ENCODE measurements at regions not wholly inside any gene's neighbourhood (a gene's known extent, or its start where the extent isn't known, plus 50 kb on each side); places are given as distances from the start of the nearest gene placed in this dataset.

DNA sequence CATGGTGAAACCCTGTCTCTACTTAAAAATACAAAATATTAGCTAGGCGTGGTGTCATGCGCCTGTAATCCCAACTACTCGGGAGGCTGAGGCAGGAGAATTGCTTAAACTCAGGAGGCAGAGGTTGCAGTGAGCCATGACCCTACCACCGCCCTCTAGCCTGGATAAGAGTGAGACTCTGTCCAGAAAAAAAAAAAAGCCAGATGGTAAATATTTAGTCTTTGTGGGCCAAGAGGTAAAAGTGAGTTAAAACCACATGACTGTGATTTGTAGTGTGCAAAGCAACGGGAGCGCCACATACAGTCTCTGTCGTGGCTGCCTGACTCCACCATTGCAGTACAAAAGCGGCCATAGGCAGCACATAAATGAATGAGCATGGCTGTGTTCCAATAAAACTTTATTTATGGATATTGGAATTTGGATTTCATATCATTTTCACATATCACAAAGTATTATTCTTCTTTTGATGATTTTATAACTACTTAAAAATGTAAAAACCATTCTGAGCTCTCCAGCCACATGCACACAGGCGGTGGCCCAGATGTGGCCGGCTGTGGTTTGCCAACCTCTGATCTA is 51.8 kb upstream of the CASZ1 start:
- no peak for DNase-seq

DNA sequence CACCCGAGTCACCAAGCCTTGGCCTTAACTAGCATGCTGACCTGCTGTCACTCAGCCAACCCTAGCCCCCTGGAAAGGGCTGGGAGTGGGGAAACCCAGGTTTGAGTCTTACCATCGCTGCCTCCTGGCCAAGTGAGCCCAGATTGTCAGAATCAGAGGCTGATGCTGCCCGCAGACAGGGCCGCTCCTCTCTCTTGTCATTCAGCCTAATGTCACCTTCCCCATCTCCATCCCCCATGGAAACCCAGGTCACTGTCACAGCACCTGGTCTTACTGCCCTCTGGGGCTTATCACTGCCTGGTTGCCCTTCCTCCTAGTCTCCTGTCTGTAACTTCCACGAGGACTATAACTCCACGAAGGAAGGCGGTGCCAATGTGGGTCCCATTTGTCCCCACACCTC is 53.6 kb upstream of the CASZ1 start:
- DNase-seq, result no peak

DNA sequence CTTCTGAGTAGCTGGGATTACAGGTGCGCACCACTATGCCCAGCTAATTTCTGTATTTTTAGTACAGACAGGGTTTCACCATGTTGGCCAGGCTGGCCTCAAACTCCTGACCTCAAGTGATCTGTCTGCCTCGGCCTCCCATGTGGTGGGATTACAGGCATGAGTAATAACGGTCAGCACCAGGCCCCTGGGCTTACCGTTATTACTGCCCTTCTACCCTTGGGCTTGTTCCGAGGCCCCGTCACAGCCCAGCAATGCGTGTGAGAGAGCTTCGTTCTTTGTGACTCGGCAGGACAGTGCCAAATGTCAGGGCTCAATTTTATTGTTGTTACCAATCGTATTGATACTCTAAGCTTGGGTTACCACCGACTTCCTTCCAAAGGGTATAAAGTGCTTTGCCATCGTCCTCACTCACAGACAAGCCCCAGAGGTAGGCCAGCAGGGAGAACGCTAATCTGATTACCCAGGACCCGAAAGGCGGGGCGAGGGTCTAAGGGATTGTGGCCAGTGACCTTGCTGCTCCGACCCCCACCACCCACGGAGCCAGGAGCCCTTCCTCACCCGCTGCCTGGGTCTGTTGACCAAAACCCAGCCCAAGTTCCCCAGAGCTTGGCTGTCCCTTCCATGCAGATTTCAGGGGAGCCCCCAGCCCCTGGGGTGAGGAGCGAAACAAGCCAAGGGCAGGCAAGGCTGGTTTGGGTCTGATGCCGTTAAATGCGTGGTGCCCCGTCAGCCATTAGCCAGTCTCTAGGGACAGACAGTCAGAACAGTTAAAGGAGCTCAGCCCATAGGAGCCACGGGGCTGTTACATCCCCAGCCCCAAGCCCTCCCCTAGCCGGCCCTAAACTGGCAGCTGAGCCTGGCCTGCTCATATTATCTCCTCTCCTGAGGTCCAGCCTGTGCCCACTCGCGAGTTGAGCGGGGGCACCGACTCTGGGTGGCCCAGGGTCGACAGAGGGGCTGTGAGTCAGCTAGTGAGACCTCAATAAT is 54.9 kb upstream of the CASZ1 start:
- no peak for DNase-seq

DNA sequence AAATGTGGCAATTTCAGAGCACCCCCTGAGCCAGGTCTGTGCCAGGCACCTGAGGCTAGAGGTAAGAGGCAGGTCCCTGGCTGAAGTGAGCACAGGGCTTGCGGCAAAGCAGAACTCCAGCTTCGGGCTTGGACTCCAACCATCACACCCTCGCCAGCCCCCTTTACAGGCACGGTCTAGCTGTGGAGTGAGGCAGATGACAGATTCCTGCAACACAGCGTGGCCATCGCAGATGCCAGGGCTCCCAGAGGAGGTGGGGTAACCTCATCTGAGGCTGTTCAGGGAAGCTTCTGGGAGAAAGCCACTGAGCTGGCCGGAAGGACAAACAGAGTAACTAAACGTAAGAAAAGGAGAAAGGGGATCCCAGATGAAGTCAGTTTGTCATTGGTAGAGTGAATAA is 55.6 kb upstream of the CASZ1 start:
- DNase-seq, result no peak

DNA sequence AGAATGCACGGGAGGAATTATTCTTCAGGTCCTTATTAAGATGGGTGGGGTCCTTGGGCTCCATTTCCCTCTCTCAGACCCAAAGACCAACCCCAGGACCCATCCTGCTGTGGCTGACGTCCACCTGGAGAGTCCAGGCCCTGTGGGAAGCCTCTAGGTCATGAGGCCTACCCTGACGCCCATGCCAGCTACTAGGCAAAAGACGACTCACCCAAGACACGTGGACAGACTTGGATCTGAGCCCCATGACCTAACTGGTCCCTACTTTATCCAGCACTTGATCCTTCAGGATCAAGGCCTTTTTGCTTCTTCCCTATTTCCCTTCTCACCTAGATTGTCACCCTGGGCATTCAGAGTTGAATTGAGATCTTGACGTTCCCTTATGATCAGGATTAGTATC is 56.0 kb upstream of the CASZ1 start:
- DNase-seq, result no peak

DNA sequence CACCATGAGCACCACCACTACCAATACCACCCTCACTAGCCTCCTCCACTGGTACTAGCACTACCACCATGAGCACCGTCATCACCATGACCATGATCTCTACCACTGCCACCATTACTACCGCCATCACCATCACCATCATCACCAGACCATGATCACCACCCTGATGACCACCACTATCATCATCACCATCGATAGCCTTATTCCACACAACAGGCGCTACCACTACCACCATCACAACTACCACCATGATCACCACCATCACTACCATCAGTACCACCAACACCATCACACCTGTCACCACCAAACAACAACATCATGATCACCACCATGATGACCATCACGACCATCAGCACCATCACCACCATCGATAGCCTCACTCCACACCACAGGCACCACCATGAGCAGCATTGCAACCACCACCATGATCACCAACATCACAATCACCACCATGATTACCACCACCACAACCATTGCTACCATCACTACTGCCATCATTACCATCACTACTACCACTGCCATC is 56.6 kb upstream of the CASZ1 start:
- DNase-seq, result no peak

DNA sequence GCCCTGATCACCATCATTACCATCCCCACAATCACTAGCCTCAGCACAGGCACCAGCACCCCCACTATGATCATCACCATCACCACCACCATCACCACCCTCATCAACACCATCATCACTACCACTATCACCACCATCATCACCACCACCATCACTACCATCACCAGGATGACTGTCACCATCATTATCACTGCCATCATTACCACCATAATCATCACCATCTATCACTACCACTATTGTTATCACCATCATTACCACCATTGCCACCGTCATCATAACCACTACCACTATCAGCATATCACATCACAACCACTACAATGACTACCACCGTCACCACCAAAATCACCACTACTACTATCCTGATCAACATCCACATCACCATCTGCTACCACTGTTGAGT is 57.3 kb upstream of the CASZ1 start:
- no peak for DNase-seq

DNA sequence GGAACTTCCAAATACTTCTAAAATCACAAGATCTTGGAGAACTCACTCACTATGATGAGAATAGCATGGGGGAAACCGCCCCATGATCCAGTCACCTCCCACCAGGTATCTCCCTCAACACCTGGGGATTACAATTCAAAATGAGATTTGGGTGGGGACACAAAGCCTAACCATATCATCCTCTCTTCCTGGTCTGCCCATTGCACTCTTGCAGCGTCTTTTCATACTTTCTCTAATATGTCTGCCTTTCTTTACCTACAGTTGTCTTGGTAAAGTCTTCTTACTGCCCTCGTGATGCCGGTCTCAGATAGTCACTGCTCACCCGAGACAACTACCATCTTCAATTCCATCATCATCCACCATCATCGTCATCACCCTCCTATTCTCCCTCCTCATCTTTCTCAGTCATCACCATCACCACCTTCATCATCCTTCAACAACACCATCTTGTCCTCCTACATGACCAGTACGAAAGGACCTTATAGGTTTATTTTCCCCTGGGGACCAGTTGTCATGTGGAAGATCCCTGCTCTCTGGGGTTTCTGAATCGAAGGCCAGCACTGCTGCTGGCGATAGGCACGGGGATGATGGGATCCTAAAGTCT is 58.5 kb upstream of the CASZ1 start:
- DNase-seq, result no peak

DNA sequence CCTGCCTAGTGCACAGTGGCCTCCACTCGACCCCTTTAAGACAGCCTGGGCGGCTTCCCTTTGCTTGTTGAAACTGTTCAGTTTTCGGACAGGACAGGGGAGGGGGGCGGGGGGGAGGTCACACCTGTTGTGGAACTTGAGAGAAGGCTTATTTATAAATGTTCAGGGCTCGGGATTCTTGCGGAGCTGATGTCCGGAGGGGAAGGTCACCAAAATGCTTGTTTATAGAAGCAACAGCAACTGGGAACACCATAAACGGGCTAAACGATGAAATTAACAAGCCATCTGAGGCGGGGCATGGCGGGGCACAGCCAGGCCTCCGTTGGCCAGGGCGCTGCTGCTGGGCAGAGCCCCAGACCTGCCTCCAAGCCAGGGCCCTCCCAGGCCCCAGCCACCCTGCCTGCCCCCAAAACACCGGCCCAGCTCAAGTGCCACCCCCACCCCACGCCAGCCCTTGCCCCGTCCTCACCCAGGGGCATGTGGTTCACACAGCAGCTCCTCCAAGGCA is 59.8 kb upstream of the CASZ1 start:
- DNase-seq, result no peak

DNA sequence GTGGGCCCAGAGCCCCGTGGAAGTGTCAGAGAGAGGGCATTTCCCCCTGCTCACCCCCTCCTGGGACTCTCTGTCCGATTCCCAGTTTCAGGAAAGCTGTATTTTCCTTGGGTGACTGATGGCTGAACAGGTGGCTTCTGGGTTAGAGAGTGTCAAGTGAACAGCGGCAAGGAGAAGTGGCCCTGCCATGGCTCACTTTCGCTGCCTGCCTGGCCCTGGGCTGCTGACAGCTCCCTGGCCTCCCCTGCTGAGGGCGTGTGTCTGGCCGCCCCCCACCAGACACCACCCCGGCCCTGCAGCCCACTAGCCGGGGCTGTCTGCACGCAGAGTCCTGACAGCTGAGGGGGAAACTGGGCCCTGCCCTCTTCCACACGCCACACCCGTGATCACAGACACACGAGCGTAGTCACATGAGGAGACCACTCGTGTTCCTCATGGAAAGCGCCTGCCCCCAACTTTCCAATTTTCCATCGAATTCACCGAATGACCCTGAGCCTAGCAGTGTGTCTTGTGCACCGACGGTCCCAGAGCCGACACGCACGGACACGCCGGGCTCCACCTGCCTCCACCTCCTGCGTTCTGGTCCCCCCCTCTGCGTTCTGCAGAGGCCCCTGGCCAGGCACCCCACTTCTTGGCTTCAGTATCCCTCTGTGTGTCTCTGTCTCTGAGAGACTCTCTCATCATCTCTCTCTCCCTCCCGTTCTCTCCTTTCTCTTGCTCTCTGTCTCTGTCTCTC is 60.6 kb upstream of the CASZ1 start:
- DNase-seq, result no peak

DNA sequence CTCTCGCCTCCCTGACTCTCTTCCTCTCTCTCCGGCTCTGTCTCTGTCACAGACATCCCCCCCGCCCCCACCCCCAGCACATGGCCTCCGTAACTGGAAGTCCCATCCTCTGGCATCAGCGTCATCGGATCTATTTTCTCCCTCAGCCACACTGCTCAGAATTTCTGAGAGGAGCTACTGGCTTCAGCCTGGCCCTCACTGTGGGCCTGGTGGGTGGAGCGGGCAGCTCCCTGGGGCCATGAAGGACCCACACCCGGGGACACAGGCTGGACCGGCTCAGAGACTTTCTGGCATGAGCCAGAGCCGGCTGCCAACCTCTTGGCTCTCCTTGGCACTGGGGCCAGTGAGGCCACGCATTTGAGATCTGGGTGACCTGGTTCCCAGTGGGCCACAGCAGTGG is 61.2 kb upstream of the CASZ1 start:
- DNase-seq, result no peak

DNA sequence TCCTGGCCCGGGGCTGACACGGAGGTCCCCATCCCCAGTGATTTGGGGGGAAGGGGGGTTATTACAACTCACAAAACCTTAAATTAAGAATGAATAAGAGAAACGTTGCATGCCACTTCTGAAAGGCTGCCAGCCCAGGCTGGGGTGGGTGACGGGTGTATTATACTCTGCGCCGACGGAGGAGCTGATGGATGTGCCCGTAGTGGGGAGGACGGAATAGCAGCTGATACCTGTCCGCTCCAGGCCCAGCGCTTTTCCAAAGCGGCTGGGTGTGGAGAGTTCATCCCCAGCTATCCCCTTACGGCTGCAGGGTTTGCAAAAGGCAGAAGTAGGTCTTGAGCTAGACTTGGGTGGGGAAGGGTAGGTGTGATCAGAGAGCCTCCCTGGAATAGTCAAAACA is 63.8 kb upstream of the CASZ1 start:
- DNase-seq, result no peak

DNA sequence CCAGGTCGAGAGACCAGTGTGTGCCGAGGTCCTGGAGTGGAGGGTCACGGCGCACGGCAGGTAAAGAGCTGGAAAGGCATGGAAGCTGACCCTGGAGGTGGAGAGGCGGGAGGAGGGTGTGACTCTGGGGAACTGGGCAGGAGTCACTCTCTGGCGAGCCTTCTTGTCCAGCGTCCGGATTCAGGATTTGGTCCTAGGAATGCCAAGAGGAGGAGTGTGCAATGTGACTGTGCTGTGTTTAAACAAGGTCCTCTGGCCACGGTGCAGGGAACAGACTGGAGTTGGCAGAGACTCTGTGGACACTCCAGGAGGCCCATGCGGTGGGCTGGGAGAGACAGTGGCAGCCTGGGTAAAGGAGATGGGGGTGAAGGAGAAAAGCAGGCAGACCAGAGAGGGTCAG is 64.2 kb upstream of the CASZ1 start:
- no peak for DNase-seq

DNA sequence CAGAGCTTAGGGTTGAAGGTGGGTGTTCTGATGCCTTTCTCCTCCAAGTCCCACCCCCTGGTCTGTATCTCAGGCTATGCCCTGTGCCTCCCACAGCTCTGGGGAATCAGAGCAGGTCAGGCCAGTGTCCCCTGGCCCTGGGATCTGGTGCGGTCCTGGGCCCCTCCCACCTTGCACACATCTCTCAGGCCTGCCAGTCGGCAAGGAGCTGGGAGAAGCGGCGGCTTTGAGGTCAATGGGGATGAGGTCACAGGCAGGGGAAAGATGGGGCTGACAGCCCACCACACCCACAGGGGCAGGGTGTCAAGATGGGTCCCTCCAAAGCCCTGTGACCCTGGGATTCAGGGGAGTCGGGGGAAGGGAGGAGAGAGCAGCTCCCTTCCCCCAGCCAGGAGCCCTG is 65.4 kb upstream of the CASZ1 start:
- DNase-seq, result no peak

DNA sequence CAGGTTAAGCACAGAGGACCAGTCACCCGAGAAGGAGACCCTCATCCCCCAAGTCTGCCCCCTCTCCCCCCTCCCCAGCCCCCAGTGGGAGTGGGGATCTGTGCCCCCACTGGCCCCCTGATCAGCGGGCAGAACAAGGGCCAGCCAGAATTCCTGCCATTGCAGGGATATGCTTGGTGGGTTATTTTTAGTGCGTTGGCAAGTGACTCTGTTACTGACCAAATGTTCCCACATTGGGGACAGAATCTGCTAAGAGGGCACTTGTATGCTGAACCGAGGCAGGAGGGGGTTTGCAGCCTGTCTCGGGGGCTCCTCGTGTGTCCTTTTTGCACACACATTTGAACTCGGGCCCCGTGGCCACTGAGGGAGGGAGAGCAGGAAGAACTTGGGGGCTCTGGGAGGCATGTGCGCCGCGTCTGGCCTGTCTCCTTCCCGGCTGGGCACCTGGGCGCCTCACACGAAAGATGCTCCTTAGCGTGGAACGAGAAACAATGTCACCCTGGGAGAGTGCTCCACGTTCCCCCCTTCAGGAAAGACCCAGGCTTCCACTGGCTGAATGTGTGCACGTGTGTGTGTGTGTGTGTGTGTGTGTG is 66.4 kb upstream of the CASZ1 start:
- DNase-seq, result no peak

DNA sequence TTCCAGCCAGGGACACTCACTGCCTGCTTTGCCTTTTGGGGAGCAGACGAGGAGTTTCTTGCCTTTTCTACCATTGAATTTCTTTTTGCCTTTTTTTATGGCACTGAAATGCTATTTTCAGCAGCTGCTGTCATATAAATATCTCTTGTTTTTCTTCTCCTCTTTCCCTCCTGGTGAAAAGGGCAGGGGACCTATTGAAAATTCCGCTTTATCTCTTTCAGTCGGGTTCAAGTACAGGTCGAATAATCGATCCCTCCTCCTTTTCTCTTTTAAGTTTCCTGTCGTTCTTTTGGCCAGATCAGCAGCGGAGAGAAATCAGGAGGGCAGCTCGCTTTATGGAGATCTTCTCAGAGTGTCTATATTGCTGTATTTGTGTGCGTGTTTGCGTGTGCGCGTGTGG is 67.4 kb upstream of the CASZ1 start:
- no peak for DNase-seq

DNA sequence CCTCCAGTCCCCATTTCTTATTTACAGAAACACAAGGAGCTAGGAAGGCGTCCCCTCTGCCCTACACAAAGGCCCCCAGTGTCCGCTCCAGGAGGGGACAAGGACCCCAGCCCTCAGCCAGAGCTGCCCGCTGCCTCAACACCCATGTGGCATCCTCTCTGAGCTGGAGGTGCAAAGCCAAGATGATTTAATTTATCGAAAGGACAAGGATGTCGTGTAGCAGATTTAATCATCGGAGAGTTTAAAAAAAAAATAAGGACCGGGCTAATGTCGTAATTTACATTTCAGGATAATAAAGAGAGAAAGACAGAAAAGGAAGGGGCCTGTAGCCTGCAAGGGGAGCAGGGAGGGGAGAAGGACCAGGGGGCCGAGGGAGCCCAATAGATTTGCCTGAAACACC is 68.3 kb upstream of the CASZ1 start:
- no peak for DNase-seq

DNA sequence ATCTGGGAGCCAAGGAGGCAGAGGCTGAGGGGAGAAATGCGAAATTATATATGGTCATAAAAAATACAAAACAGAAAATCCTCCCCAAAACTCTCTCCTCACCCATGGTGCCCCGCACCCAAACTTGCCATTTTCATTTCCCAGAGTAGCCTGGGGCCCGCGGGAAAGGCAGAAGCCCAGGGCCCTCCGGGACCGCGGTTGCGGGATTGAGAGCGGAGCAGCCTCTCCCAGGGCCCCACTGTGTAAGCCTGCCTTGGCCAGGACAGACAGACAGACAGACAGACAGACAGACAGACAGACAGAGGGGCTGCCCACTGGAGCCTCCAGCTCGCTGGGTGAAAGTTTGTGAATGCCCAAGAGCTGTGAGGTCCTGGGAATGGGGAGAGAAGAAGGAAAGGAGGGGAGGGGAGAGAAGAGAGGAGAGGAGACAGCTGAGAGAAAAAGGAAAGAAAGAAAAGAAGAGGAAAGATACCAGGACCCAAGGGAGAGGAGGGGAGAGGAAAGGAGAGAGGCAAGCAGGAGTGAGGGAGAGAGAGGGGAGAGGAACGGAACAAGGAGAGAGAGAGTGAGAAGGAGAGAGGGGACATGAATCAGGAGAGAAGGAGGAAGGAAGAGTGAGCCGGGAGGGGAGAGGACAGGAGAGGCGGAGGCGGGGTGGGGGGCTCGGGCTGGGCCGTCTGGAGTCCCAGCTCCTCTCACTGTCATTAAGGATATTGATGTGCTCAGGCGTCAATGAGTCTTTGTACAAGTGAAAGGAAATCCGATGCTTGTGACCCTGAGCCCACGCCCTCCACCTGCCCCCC is 69.3 kb upstream of the CASZ1 start:
- DNase-seq, result no peak

DNA sequence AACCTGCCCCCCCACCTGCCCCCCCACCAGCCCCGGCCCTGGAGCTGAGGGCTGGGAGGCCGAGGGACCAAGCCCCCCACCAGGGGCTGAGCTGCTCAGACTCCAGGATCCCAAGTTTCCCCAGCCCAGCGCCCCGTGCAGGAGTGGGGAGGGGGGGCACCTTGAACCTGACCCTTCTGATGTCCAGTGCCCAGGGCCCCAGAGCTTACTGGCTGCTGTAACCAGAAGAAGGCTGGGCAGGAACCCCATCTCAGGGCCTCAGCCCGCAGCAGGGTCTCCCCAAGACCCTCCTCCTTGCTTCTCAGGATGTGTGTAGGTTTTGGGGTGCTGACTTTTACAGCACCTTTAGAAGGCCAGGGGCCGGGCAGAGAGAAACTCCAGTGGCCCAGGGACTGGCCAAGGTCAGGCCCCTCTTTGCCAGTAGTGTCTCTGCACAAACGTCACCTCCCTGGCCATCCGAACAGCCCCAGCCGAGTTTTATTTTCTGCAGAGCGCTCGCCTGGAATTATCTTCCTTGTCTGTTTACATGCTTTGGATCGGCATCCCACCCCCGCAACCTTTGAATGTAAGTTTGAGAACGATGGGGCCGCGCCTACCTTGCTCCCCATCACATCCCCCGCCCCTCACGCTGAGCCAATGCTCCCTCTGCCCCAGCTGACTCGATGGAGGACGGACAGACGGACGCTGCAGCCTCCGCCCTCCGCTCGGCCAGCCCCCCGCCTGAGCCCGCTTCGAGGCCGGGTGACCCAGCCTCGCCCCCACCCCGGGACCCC is 70.1 kb upstream of the CASZ1 start:
- peak; percentile 30 for DNase-seq

DNA sequence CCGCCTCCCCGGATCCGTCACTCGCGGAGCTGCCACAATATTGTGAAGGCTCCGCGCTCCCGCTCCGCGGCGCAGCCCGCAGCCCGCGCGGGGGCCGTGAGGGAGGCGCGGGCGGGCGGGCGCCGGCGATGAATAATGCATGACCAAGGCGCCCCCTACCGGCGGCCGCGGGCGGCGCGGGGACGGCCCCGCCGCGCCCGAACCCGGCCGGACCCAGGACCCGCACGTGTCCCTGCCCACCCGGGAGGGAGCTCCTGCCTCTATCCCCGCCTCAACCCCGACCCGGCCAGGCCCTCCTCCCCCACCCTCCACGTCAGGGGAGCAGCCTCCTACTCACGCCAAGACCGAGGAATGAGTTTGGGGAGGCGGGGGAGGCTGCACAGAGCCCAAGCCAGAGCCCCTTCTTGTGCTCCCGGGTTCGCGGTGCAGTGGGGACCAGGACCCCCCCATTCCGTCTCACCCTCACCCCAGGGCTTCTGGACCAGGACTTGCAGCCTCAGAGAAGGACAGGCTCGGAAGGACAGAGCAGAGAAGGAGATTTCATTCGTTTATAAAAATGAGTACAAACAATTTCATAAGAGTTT is 70.8 kb upstream of the CASZ1 start:
- peak; percentile 19 for DNase-seq

Data from NCI-H226 (cell line).